Activated CD8-positive, alpha-beta memory T cell treated with anti-CD3 and anti-CD28 coated beads for 36 hours (primary cell): ENCODE measurements at regions not wholly inside any gene's neighbourhood (a gene's known extent, or its start where the extent isn't known, plus 50 kb on each side); places are given as distances from the start of the nearest gene placed in this dataset.

Experiments used
- CTCF ChIA-PET: fragments of 350-600 bp; sonication (Branson Sonifier 250); formaldehyde crosslinking; loops from one replicate; lab custom pipeline; 2021; ENCODE audit warnings: antibody characterized with exemption; lab: Charles Lee
- POLR2A ChIA-PET: fragments of 350-600 bp; sonication (Branson Sonifier 250); formaldehyde crosslinking; loops from one replicate; lab custom pipeline; 2021; ENCODE audit warnings: antibody characterized with exemption; lab: Charles Lee

DNA sequence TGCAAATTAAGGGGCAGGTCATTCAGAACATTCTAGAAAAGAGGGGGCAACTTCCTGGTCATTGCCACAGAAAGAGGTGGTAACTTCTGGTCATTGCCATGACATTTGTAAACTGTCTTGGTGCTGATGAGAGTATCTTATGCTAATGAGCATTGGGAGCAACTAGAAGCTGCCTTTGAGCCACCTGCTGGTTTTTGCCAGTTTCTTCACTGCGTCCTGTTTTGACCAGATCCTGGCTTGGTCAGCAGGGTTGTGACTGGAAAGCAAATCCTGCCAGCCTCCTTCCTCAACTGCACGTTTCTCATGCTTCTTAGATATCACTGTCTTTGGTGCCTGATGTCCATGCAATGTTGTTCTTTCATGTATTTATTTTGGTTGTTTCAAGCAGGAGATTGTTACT, 53.2 kb upstream of the SPATA31C2 start:
- POLR2A ChIA-PET = no interaction called here
- CTCF ChIA-PET = no interaction called here

DNA sequence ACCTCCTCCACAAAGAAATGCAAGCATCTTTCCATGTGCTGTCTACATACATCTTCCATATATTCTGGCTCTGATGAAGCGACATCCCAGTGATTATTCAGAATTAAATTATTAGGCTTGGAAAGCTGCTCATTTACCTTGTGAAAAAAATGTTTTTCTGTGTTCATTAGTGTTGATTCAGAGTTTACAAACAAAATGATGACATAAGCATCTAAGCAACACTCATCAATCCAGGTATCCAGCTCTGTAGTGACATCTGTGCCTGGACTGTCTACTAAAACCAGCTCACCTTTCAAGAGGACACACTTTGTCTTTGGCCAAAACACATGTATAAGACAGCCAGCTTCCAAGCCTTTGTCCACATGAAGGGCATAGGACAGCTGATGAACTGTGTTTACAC, 51.1 kb upstream of the SPATA31C2 start:
- CTCF ChIA-PET = no interaction called here
- POLR2A ChIA-PET = no interaction called here
